ENCODE measurements at regions not wholly inside any gene's neighbourhood (a gene's known extent, or its start where the extent isn't known, plus 50 kb on each side); places are given as distances from the start of the nearest gene placed in this dataset.

GRCh38 chr7:25279705-25280104 is 51.4 kb upstream of the NPVF start:
- no peaks in the 10 kb centered on the region for H3K4me1 ChIP-seq (ENCODE audit: insufficient read depth, low read length, poor library complexity, severe bottlenecking)
- H3K4me3 ChIP-seq (ENCODE audit: low read depth, low read length, poor library complexity, severe bottlenecking), result no peak overlapping the region
- no peaks in the 10 kb centered on the region for H3K36me3 ChIP-seq (ENCODE audit: insufficient read depth, low read length, poor library complexity, severe bottlenecking)
- ChIA-PET POLR2A (ENCODE audit: low non-redundant PET) (no interaction called here), CTCF (no interaction called here)
- peaks cover 14% of the 10 kb centered on the region for H3K27me3 ChIP-seq (replicated peaks; ENCODE audit: insufficient read depth, low read depth, low read length, poor library complexity)
- H3K9me3 ChIP-seq (ENCODE audit: low read depth, low read length, poor library complexity, severe bottlenecking), result no peaks in the 10 kb centered on the region
- no peak for DNase-seq (ENCODE audit: low spot score)
- BruUV-seq (replicated peaks), result no TSS peak
- intact Hi-C loops (cut with micrococcal nuclease; ENCODE audit: unreplicated experiment), result no loop called here
- TF ChIP-seq EZH2 (IDR thresholded peaks at IDR 0.05; ENCODE audit: borderline replicate concordance, low read depth, low read length, poor library complexity, severe bottlenecking) (no peak), CTCF (conservative IDR thresholded peaks at IDR 0.05; ENCODE audit: low read depth, low read length) (no peak)
- H3K27ac ChIP-seq (ENCODE audit: low read depth, low read length, poor library complexity, severe bottlenecking), result no peak overlapping the region

- Histone ChIP-seq H3K27ac (ENCODE audit: low read depth, low read length, poor library complexity, severe bottlenecking) (no peak overlapping the region), H3K27me3 (replicated peaks; ENCODE audit: insufficient read depth, low read depth, low read length, poor library complexity) (peaks cover 14% of the 10 kb centered on the region), H3K4me1 (ENCODE audit: insufficient read depth, low read length, poor library complexity, severe bottlenecking) (no peaks in the 10 kb centered on the region), H3K36me3 (ENCODE audit: insufficient read depth, low read length, poor library complexity, severe bottlenecking) (no peaks in the 10 kb centered on the region), H3K4me3 (ENCODE audit: low read depth, low read length, poor library complexity, severe bottlenecking) (no peak overlapping the region), H3K9me3 (ENCODE audit: low read depth, low read length, poor library complexity, severe bottlenecking) (no peaks in the 10 kb centered on the region)
- DNase-seq (ENCODE audit: low spot score), result no peak
- ChIA-PET CTCF (no interaction called here), POLR2A (ENCODE audit: low non-redundant PET) (no interaction called here)
- BruUV-seq (replicated peaks), result no TSS peak
- intact Hi-C loops (cut with micrococcal nuclease; ENCODE audit: unreplicated experiment), result no loop called here
- TF ChIP-seq CTCF (conservative IDR thresholded peaks at IDR 0.05; ENCODE audit: low read depth, low read length), result no peak
- TF ChIP-seq EZH2 (IDR thresholded peaks at IDR 0.05; ENCODE audit: borderline replicate concordance, low read depth, low read length, poor library complexity, severe bottlenecking), result no peak
These were observed 51.9 kb upstream of the NPVF start for GRCh38 chr7:25280181-25280580.

GRCh38 chr7:25282194-25282593 is 53.9 kb upstream of the NPVF start:
- POLR2A ChIA-PET (ENCODE audit: low non-redundant PET), result no interaction called here
- no peak for TF ChIP-seq EZH2 (IDR thresholded peaks at IDR 0.05; ENCODE audit: borderline replicate concordance, low read depth, low read length, poor library complexity, severe bottlenecking)
- no peak for TF ChIP-seq CTCF (conservative IDR thresholded peaks at IDR 0.05; ENCODE audit: low read depth, low read length)
- CTCF ChIA-PET, result no interaction called here
- Histone ChIP-seq H3K9me3 (ENCODE audit: low read depth, low read length, poor library complexity, severe bottlenecking) (no peaks in the 10 kb centered on the region), H3K4me3 (ENCODE audit: low read depth, low read length, poor library complexity, severe bottlenecking) (no peak overlapping the region), H3K27me3 (replicated peaks; ENCODE audit: insufficient read depth, low read depth, low read length, poor library complexity) (peaks cover 14% of the 10 kb centered on the region), H3K27ac (ENCODE audit: low read depth, low read length, poor library complexity, severe bottlenecking) (no peak overlapping the region), H3K4me1 (ENCODE audit: insufficient read depth, low read length, poor library complexity, severe bottlenecking) (no peaks in the 10 kb centered on the region), H3K36me3 (ENCODE audit: insufficient read depth, low read length, poor library complexity, severe bottlenecking) (no peaks in the 10 kb centered on the region)
- intact Hi-C loops (cut with micrococcal nuclease; ENCODE audit: unreplicated experiment), result no loop called here
- BruUV-seq (replicated peaks), result no TSS peak
- DNase-seq (ENCODE audit: low spot score), result no peak
